Activated B cell treated with CpG ODN at 0.5 μM for 24 hours (primary cell): ENCODE measurements at regions not wholly inside any gene's neighbourhood (a gene's known extent, or its start where the extent isn't known, plus 50 kb on each side); places are given as distances from the start of the nearest gene placed in this dataset.

Experiments used
- ATAC-seq: fragments of 200-7000 bp; cut with Tn5 transposase; one replicate; pipeline ENCODE4 v1.10.0; 2021; ENCODE audit warnings: low read depth, mild to moderate bottlenecking, moderate library complexity
- CTCF ChIA-PET: fragments of 350-600 bp; sonication (Branson Sonifier 250); formaldehyde crosslinking; loops from one replicate; lab custom pipeline; 2021; ENCODE audit warnings: antibody characterized with exemption; lab: Charles Lee
- POLR2A ChIA-PET: fragments of 350-600 bp; sonication (Branson Sonifier 250); formaldehyde crosslinking; loops from one replicate; lab custom pipeline; 2021; ENCODE audit warnings: antibody characterized with exemption; lab: Charles Lee
- DNase-seq: peaks from one replicate; pipeline ENCODE4 v3.0.0; 2022
- H3K27ac Mint-ChIP-seq: one replicate; pipeline ENCODE4 v1.8.0; 2020; ENCODE audit warnings: mixed read lengths
- H3K27me3 Mint-ChIP-seq: one replicate; pipeline ENCODE4 v1.8.0; 2021; ENCODE audit warnings: mixed read lengths
- H3K36me3 Mint-ChIP-seq: one replicate; pipeline ENCODE4 v1.8.0; 2021; ENCODE audit warnings: low read depth, mixed read lengths
- H3K4me1 Mint-ChIP-seq: one replicate; pipeline ENCODE4 v1.8.0; 2021; ENCODE audit warnings: mixed read lengths
- H3K4me3 Mint-ChIP-seq: one replicate; pipeline ENCODE4 v1.8.0; 2020; ENCODE audit warnings: mild to moderate bottlenecking, mixed read lengths
- H3K9me3 Mint-ChIP-seq: one replicate; pipeline ENCODE4 v1.8.0; 2020; ENCODE audit warnings: mixed read lengths
- intact Hi-C: fragments of 100-400 bp; cut with micrococcal nuclease; formaldehyde crosslinking; loops from one replicate; pipeline ENCODE4 v1.15.1; 2024
- TF ChIP-seq, protein P1 (sequence below): fragments of 200-600 bp; IDR thresholded peaks from one replicate; pipeline ENCODE4 v1.8.0; 2022; ENCODE audit warnings: antibody characterized with exemption, mild to moderate bottlenecking

GRCh38 chr2:176818076-176818475 lies 394.5 kb upstream of the HNRNPA3 start:
- Mint-ChIP-seq H3K4me1 (peaks cover 2% of the 10 kb centered on the region), H3K27ac (no peak overlapping the region), H3K27me3 (peaks cover 3% of the 10 kb centered on the region), H3K4me3 (no peak overlapping the region), H3K36me3 (no peaks in the 10 kb centered on the region), H3K9me3 (no peaks in the 10 kb centered on the region)
- ATAC-seq (no peak), DNase-seq (no peak)
- TF ChIP-seq, protein P1, sequence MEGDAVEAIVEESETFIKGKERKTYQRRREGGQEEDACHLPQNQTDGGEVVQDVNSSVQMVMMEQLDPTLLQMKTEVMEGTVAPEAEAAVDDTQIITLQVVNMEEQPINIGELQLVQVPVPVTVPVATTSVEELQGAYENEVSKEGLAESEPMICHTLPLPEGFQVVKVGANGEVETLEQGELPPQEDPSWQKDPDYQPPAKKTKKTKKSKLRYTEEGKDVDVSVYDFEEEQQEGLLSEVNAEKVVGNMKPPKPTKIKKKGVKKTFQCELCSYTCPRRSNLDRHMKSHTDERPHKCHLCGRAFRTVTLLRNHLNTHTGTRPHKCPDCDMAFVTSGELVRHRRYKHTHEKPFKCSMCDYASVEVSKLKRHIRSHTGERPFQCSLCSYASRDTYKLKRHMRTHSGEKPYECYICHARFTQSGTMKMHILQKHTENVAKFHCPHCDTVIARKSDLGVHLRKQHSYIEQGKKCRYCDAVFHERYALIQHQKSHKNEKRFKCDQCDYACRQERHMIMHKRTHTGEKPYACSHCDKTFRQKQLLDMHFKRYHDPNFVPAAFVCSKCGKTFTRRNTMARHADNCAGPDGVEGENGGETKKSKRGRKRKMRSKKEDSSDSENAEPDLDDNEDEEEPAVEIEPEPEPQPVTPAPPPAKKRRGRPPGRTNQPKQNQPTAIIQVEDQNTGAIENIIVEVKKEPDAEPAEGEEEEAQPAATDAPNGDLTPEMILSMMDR = no peak
- intact Hi-C loops = no loop called here
- POLR2A ChIA-PET = no interaction called here
- CTCF ChIA-PET = no interaction called here

- no peaks in the 10 kb centered on the region for H3K9me3 Mint-ChIP-seq
- H3K27me3 Mint-ChIP-seq = peaks cover 6% of the 10 kb centered on the region
- no peaks in the 10 kb centered on the region for H3K36me3 Mint-ChIP-seq
- ATAC-seq (no peak), DNase-seq (no peak)
- ChIA-PET CTCF (no interaction called here), POLR2A (no interaction called here)
- H3K4me1 Mint-ChIP-seq = peaks cover 2% of the 10 kb centered on the region
- TF ChIP-seq, protein P1 = no peak
- H3K4me3 Mint-ChIP-seq = no peak overlapping the region
- H3K27ac Mint-ChIP-seq = no peak overlapping the region
- intact Hi-C loops = no loop called here
Observed at GRCh38 chr2:176818617-176819016, 394.0 kb upstream of the HNRNPA3 start.

DNA sequence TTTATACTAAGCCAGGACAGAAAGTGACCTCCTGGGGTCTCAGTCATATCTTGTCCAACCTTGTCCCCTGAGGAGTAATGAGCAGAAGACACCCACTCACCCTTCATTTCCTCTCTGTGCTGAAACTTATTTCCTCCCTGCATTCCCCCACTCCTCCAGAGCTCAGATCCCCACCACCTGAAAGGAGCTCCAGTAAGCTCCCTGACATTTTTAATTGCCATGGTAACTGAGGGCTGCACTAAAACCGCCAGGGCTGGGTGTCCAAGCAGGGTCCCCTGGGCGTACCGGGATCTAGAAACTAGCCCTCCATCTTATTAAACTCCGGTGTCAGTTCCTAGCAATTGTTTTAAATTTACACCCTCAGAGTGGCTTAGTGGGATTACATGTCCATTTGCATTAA lies 393.3 kb upstream of the HNRNPA3 start:
- CTCF ChIA-PET = no interaction called here
- POLR2A ChIA-PET = no interaction called here
- H3K4me1 Mint-ChIP-seq = peaks cover 2% of the 10 kb centered on the region
- no peak overlapping the region for H3K4me3 Mint-ChIP-seq
- no peaks in the 10 kb centered on the region for H3K36me3 Mint-ChIP-seq
- no peak overlapping the region for H3K27ac Mint-ChIP-seq
- H3K9me3 Mint-ChIP-seq = no peaks in the 10 kb centered on the region
- H3K27me3 Mint-ChIP-seq = peaks cover 10% of the 10 kb centered on the region
- TF ChIP-seq, protein P1 = no peak
- intact Hi-C loops = no loop called here
- no peak for DNase-seq
- no peak for ATAC-seq

- Mint-ChIP-seq H3K4me3 (no peak overlapping the region), H3K4me1 (no peaks in the 10 kb centered on the region), H3K9me3 (no peaks in the 10 kb centered on the region), H3K27me3 (peaks cover 11% of the 10 kb centered on the region), H3K36me3 (no peaks in the 10 kb centered on the region), H3K27ac (no peak overlapping the region)
- DNase-seq (no peak), ATAC-seq (no peak)
- POLR2A ChIA-PET = no interaction called here
- intact Hi-C loops = no loop called here
- CTCF ChIA-PET = no interaction called here
- TF ChIP-seq, protein P1 = no peak
Observed at GRCh38 chr2:176820371-176820932, 392.1 kb upstream of the HNRNPA3 start.

GRCh38 chr2:176821350-176821749 lies 391.2 kb upstream of the HNRNPA3 start:
- no peak for DNase-seq
- ATAC-seq = no peak
- Mint-ChIP-seq H3K36me3 (no peaks in the 10 kb centered on the region), H3K27ac (no peak overlapping the region), H3K27me3 (peaks cover 11% of the 10 kb centered on the region), H3K4me3 (no peak overlapping the region), H3K4me1 (no peaks in the 10 kb centered on the region), H3K9me3 (no peaks in the 10 kb centered on the region)
- TF ChIP-seq, protein P1 = no peak
- ChIA-PET CTCF (interaction anchor here (1.3 kb wide), 1 partner anchor 8 kb away, joined by 4 read pairs; no protein-coding TSS in a partner anchor), POLR2A (no interaction called here)
- intact Hi-C loops = no loop called here
